HG02943 (cell line): ENCODE measurements at regions not wholly inside any gene's neighbourhood (a gene's known extent, or its start where the extent isn't known, plus 50 kb on each side); places are given as distances from the start of the nearest gene placed in this dataset.

ENCODE experiments used
- ATAC-seq: cut with Tn5 transposase; IDR thresholded peaks from one replicate; pipeline ENCODE4 v1.9.1; 2021; ENCODE audit warnings: mild to moderate bottlenecking, low read depth, moderate library complexity; ENCODE audit not compliant: unreplicated experiment

DNA sequence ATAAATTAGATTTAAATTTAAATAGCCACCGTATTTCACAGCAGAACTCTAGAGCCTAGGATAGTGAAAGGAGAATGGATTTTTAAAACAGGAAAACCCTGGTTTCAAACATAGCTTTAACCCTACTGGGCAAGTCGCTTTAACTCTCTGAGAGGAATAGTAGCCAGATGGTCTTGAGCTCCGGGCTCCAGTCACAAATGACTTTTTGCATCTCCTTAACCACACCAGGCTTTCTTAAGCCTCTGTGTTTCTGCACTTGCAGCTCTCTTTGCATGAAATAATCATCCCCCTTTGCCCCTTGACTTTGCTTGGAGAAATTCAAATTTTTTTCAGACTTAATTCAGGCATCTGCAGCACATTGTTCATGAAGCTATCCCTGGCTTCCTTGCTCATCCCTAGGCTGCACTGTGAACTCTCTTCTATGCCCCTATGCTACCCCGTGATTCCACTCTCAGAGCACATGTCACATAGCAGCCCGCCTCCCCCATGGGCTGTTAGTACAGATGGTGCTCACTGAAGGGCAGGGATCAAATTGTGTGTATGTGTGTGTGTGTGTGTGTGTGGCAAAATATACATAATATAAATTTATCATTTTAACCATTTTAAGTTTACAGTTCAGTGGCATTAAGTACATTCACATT, 68.8 kb upstream of the DAB1 start:
- no peak for ATAC-seq

DNA sequence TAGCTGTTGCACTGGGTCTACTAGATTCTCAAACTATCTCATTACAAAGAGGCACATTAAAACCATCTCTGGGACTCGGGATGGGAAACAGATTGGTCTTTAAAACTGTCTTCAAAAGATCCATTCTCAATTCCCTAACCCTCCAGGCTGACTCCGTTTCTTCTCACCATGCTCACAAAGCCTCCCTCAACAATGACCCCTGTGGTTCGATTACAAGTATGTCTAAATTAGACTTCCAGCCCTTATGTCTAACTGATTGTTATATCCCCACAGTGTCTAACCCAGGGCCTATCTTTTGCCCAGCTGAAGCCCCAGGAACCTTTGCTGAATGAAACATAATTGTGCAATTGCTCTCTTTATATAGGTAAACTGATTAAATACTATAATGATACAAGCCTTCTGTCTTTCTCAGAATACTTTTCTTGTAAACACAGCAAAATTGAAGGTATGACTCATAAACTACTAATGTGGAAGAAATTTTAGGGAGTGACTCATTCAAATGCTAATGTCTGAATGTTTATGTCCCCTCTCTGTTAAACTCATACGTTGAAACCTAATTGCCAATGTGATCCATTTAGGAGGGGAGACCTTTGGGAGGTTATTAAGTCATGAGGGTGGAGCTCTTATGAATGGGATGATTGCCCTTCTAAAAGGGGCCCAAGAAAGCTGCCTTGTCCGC, 65.6 kb upstream of the DAB1 start:
- ATAC-seq, result no peak

DNA sequence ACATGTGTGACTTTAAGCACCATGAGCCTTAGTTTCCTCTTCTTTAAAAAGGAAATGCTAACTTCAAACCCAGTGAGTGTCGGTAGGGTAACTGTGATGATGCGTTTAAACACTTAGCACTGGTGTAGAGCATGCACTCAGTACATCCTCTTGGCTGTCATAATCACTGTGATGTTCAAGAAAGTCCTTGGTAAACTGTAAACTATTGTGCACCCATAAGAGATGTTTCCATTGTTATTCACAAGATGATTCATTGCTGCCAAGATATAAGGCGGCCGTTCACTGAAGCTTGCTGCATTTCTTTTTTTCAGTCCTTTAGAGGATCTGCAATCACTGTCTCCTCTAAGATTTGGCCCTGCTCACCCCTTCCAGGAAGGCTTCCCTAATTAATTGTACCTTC, 61.8 kb upstream of the DAB1 start:
- no peak for ATAC-seq

DNA sequence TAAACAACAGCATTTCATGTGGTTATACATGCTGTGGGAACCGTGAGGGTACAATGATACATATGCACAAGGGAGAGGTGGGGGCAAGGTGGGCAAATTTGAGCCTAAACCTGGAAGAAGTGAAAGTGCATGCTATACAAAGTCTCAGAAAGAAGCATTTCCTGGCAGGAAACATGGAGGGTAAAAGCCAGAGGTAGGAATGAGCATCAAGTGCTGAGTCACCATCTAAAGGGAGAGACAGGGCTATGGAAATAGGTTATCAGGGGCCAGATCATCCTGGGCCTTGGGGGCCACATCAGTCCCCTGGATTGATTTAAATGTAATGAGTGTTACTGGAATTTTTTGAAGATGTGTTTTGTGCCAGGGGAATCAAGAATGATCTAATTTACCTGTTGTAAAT, 60.1 kb upstream of the DAB1 start:
- no peak for ATAC-seq

DNA sequence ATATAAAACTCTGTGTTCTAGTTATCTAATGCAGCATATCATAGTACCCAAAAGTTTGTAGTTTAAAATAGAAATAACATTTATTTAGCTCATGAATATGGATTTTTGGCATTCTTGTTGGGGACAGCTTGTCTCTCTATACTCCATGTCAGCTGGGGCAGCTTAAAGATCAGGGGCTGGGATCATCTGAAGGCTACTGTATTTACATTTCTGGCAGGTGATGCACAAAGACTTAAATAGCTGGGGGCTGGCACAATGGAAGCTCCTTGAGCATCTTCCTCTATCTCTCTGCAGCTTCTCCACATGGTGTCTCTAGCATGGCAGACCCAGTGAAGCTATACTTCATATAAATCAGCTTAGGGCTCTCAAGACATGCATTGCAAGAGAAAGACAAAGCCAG, 55.6 kb upstream of the DAB1 start:
- no peak for ATAC-seq

DNA sequence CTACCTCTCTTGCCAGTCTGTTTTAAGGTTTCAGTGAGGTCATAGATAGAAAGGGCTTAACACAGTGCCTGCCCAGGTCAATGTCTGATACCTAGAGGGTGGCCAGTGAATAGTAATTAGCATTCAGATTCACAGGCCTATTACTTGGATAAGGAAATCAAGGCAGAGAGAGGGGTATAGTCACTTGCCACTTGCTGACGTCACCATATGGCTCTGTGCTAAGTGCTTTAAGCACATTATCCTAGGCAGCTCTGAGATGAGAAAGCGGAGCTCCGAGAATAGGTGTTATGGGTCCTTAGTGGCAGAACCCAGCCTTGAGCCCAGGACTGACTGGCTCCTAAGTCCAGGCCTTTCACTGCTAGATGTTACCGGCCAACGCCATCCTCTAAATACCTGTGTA, 51.5 kb upstream of the DAB1 start:
- ATAC-seq, result no peak

DNA sequence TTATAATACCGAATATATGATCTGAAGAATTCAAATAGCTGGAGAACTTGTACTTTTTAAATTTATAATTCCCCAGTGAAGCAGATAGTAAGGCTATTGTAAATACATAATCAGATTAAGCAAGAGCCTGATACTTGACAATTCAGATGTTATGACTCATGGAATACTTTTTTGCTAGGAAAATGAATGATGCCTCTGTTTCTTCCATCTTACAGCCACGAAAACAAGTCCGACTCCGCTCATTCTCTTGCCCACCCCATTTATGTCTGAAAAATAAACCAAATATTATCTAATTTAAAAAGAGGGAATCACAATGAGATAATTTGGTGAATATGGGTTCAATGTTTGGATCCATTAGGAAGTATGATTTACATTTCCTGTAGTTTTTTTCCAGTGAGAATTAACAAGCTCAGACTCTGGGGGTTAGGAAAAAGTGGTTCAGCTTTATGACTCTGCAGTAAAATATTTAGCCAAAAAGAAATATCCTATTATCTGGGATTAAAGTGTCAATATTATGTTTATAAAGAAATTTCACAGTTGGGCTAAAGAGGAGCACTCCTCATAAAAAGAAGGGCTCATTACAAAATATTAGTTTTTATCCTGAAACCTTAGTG, 50.4 kb upstream of the DAB1 start:
- ATAC-seq, result no peak
